Dermis microvascular lymphatic vessel endothelial cell (primary cell): ENCODE measurements at regions not wholly inside any gene's neighbourhood (a gene's known extent, or its start where the extent isn't known, plus 50 kb on each side); places are given as distances from the start of the nearest gene placed in this dataset.
A peak's percentile ranks its signal among the peaks of the same experiment; 100 is the strongest.

Source experiments
- DNase-seq, 2 donors: peaks; one replicate each; pipeline versions ENCODE4 v3.0.0 to v3.0.0-alpha.2; 2010; ENCODE audit warnings: low read depth in 2 of 2

- peak; percentile 44 to 47 for DNase-seq
These were observed 1651.9 kb upstream of the MIR17HG start for GRCh38 chr13:89695343-89696257.

GRCh38 chr13:89701913-89702312 is 1645.6 kb upstream of the MIR17HG start:
- DNase-seq: no peak

- no peak for DNase-seq
These were observed 1643.4 kb upstream of the MIR17HG start for GRCh38 chr13:89704040-89704439.

GRCh38 chr13:89708013-89708412 is 1639.5 kb upstream of the MIR17HG start:
- no peak for DNase-seq

- no peak for DNase-seq
These were observed 1626.3 kb upstream of the MIR17HG start for GRCh38 chr13:89721216-89721615.

GRCh38 chr13:89726690-89727435 is 1620.6 kb upstream of the MIR17HG start:
- peak in 1 of 2 donors; percentile 82 for DNase-seq

GRCh38 chr13:89733829-89734228 is 1613.7 kb upstream of the MIR17HG start:
- DNase-seq: no peak

- no peak for DNase-seq
These were observed 1610.4 kb upstream of the MIR17HG start for GRCh38 chr13:89737051-89737450.

GRCh38 chr13:89738072-89738471 is 1609.4 kb upstream of the MIR17HG start:
- DNase-seq: no peak

GRCh38 chr13:89740994-89741685 is 1606.3 kb upstream of the MIR17HG start:
- no peak for DNase-seq

GRCh38 chr13:89746554-89746953 is 1600.9 kb upstream of the MIR17HG start:
- no peak for DNase-seq

GRCh38 chr13:89748716-89749115 is 1598.8 kb upstream of the MIR17HG start:
- DNase-seq: peak; percentile 24 to 26

- peak in 1 of 2 donors; percentile 5 for DNase-seq
These were observed 1597.6 kb upstream of the MIR17HG start for GRCh38 chr13:89749888-89750287.

GRCh38 chr13:89750371-89750770 is 1597.1 kb upstream of the MIR17HG start:
- no peak for DNase-seq

- DNase-seq: no peak
These were observed 1596.0 kb upstream of the MIR17HG start for GRCh38 chr13:89751432-89751930.

GRCh38 chr13:89752394-89752793 is 1595.1 kb upstream of the MIR17HG start:
- DNase-seq: no peak

- no peak for DNase-seq
These were observed 1591.6 kb upstream of the MIR17HG start for GRCh38 chr13:89755729-89756492.

- no peak for DNase-seq
These were observed 1584.5 kb upstream of the MIR17HG start for GRCh38 chr13:89763005-89763404.

GRCh38 chr13:89783221-89783755 is 1564.2 kb upstream of the MIR17HG start:
- no peak for DNase-seq

- no peak for DNase-seq
These were observed 1563.2 kb upstream of the MIR17HG start for GRCh38 chr13:89784161-89784809.
